Uterus (tissue), 2 donors: ENCODE measurements at regions not wholly inside any gene's neighbourhood (a gene's known extent, or its start where the extent isn't known, plus 50 kb on each side); places are given as distances from the start of the nearest gene placed in this dataset.

Experiments used
- CTCF ChIP-seq, 4 experiments: fragments of 200-600 bp in 2 of 4; fragments of 450-650 bp in 2 of 4; sonication (generic) in 2 of 4; IDR thresholded peaks; one replicate each; pipeline ENCODE4 v1.5.1; 2016 to 2019; ENCODE audit warnings: antibody characterized with exemption in 4 of 4, mild to moderate bottlenecking in 2 of 4, moderate library complexity in 1 of 4
- POLR2A ChIP-seq, 2 donors: fragments of 450-650 bp; IDR thresholded peaks; one replicate each; pipeline ENCODE4 v1.6.1; 2016; ENCODE audit warnings: antibody characterized with exemption in 2 of 2, mild to moderate bottlenecking in 1 of 2, moderate library complexity in 1 of 2

- no peak for TF ChIP-seq POLR2A (IDR thresholded peaks at IDR 0.05)
- no peak for TF ChIP-seq CTCF (IDR thresholded peaks at IDR 0.05)
Measured at GRCh38 chr4:28709891-28710290, 1849.2 kb downstream of the STIM2 start.
